ENCODE measurements at regions not wholly inside any gene's neighbourhood (a gene's known extent, or its start where the extent isn't known, plus 50 kb on each side); places are given as distances from the start of the nearest gene placed in this dataset.

- Histone ChIP-seq H3K9me3 (no peaks in the 10 kb centered on the region), H3K27ac (no peak overlapping the region), H3K4me1 (no peaks in the 10 kb centered on the region), H3K4me3 (no peak overlapping the region), H3K4me2 (no peak overlapping the region)
- TF ChIP-seq EP300 (IDR thresholded peaks at IDR 0.05): no peak
- no peak for TF ChIP-seq MAX (IDR thresholded peaks at IDR 0.05)
- FAIRE-seq (no peak), ATAC-seq (no peak), DNase-seq (ENCODE audit: low read depth in 1 of 2, low spot score in 1 of 2) (no peak)
- 9% methylated on average over 2 of the region's 2 CpGs for WGBS (ENCODE audit: missing lambda C conversion rate)
- ChIA-PET POLR2A (no interaction called here), CTCF (no interaction called here)
These were observed 390.8 kb upstream of the ZNF385D start for GRCh38 chr3:22141769-22142168.

- 19% methylated on average over 3 of the region's 3 CpGs for WGBS (ENCODE audit: missing lambda C conversion rate)
- FAIRE-seq (no peak), DNase-seq (ENCODE audit: low read depth in 1 of 2, low spot score in 1 of 2) (no peak), ATAC-seq (no peak)
- H3K27ac ChIP-seq: no peak overlapping the region
- TF ChIP-seq ZSCAN20 (CRISPR knock-in tag; IDR thresholded peaks at IDR 0.05): no peak
- TF ChIP-seq RNF2 (IDR thresholded peaks at IDR 0.05; ENCODE audit: borderline replicate concordance, low read depth): no peak
- TF ChIP-seq KDM1A (IDR thresholded peaks at IDR 0.05; ENCODE audit: low read depth): no peak
- TF ChIP-seq CBX2 (IDR thresholded peaks at IDR 0.05; ENCODE audit: borderline replicate concordance, low read depth): no peak
- TF ChIP-seq POLR2A (IDR thresholded peaks at IDR 0.05; ENCODE audit: low read length): no peak
- no peak for TF ChIP-seq SREBF2 (IDR thresholded peaks at IDR 0.05)
- TF ChIP-seq HMGXB4 (CRISPR knock-in tag; IDR thresholded peaks at IDR 0.05; ENCODE audit: borderline replicate concordance): no peak
- no peak for TF ChIP-seq ELK1 (IDR thresholded peaks at IDR 0.05; ENCODE audit: low read depth, low read length)
- TF ChIP-seq BCL3 (IDR thresholded peaks at IDR 0.05): no peak
- no peak for TF ChIP-seq HES2 (IDR thresholded peaks at IDR 0.05)
- no peak for TF ChIP-seq EHF (CRISPR knock-in tag; IDR thresholded peaks at IDR 0.05)
- no peak for TF ChIP-seq E2F6 (IDR thresholded peaks at IDR 0.05; ENCODE audit: borderline replicate concordance, low read depth)
- H3K9me3 ChIP-seq: no peaks in the 10 kb centered on the region
- no peak overlapping the region for H3K4me3 ChIP-seq
- ChIA-PET CTCF (no interaction called here), POLR2A (no interaction called here)
- no peaks in the 10 kb centered on the region for H3K4me1 ChIP-seq
- no peak overlapping the region for H3K4me2 ChIP-seq
These were observed 396.2 kb upstream of the ZNF385D start for GRCh38 chr3:22147161-22147560.

- FAIRE-seq (no peak), DNase-seq (ENCODE audit: low read depth in 1 of 2, low spot score in 1 of 2) (no peak), ATAC-seq (no peak)
- 5% methylated on average over 2 of the region's 2 CpGs for WGBS (ENCODE audit: missing lambda C conversion rate)
- Histone ChIP-seq H3K4me3 (no peak overlapping the region), H3K9me3 (no peaks in the 10 kb centered on the region), H3K27ac (no peak overlapping the region), H3K4me1 (no peaks in the 10 kb centered on the region), H3K4me2 (no peak overlapping the region)
- ChIA-PET CTCF (no interaction called here), POLR2A (no interaction called here)
- no peak for TF ChIP-seq MYC (IDR thresholded peaks at IDR 0.05; ENCODE audit: borderline replicate concordance, low read length)
- no peak for TF ChIP-seq ZFP36 (IDR thresholded peaks at IDR 0.05; ENCODE audit: borderline replicate concordance, partially characterized antibody)
- TF ChIP-seq ZSCAN20 (CRISPR knock-in tag; IDR thresholded peaks at IDR 0.05): no peak
- no peak for TF ChIP-seq CBX8 (IDR thresholded peaks at IDR 0.05)
- no peak for TF ChIP-seq HOXB13 (CRISPR knock-in tag; IDR thresholded peaks at IDR 0.05; ENCODE audit: low read depth)
- no peak for TF ChIP-seq HEYL (CRISPR knock-in tag; IDR thresholded peaks at IDR 0.05)
- TF ChIP-seq FOXS1 (CRISPR knock-in tag; IDR thresholded peaks at IDR 0.05): no peak
- TF ChIP-seq HOXB5 (CRISPR knock-in tag; IDR thresholded peaks at IDR 0.05): no peak
- no peak for TF ChIP-seq SMC3 (IDR thresholded peaks at IDR 0.05)
- no peak for TF ChIP-seq ATOH8 (CRISPR knock-in tag; IDR thresholded peaks at IDR 0.05; ENCODE audit: low read depth)
- TF ChIP-seq KDM5A (IDR thresholded peaks at IDR 0.05): no peak
- TF ChIP-seq RAD21 (conservative IDR thresholded peaks at IDR 0.05 in 1 of 2, IDR thresholded peaks at IDR 0.05 in 1 of 2): no peak
- no peak for TF ChIP-seq JUNB (IDR thresholded peaks at IDR 0.05)
- TF ChIP-seq HDAC2 (IDR thresholded peaks at IDR 0.05): no peak
- no peak for TF ChIP-seq SREBF2 (IDR thresholded peaks at IDR 0.05)
- TF ChIP-seq TFCP2L1 (CRISPR knock-in tag; IDR thresholded peaks at IDR 0.05): no peak
- TF ChIP-seq ELK1 (IDR thresholded peaks at IDR 0.05; ENCODE audit: low read depth, low read length): no peak
These were observed 405.9 kb upstream of the ZNF385D start for GRCh38 chr3:22156868-22157267.
